GM23338 (cell line): ENCODE measurements at regions not wholly inside any gene's neighbourhood (a gene's known extent, or its start where the extent isn't known, plus 50 kb on each side); places are given as distances from the start of the nearest gene placed in this dataset.

ENCODE experiments used
- ATAC-seq: fragments of 200-7000 bp; cut with Tn5 transposase; 3 replicates; pipeline ENCODE4 v1.9.1; 2020
- DNase-seq: peaks from one replicate; pipeline ENCODE4 v3.0.0-alpha.2; 2015; ENCODE audit warnings: low spot score
- H2AFZ ChIP-seq: fragments of 200-600 bp; sonication (generic); 2 replicates; pipeline ENCODE4 v1.8.0; 2016; ENCODE audit warnings: antibody characterized with exemption, mild to moderate bottlenecking, moderate library complexity
- H3F3A ChIP-seq: fragments of 200-600 bp; sonication (generic); replicated peaks from 2 replicates; pipeline ENCODE4 v1.8.0; 2017; ENCODE audit warnings: antibody characterized with exemption, mixed run types, low read depth
- H3K27ac ChIP-seq: fragments of 200-600 bp; sonication (generic); 2 replicates; pipeline ENCODE4 v1.6.1; 2016; ENCODE audit warnings: low read depth
- H3K27me3 ChIP-seq: fragments of 200-600 bp; sonication (generic); 2 replicates; pipeline ENCODE4 v1.8.0; 2016; ENCODE audit warnings: mild to moderate bottlenecking, mixed run types, moderate library complexity; ENCODE audit not compliant: insufficient read depth
- H3K36me3 ChIP-seq: fragments of 200-600 bp; sonication (generic); 2 replicates; pipeline ENCODE4 v1.8.0; 2016; ENCODE audit warnings: mild to moderate bottlenecking; ENCODE audit not compliant: insufficient read depth
- H3K4me1 ChIP-seq: fragments of 200-600 bp; sonication (generic); 2 replicates; pipeline ENCODE4 v1.8.0; 2016; ENCODE audit warnings: mild to moderate bottlenecking, moderate library complexity; ENCODE audit not compliant: insufficient read depth
- H3K4me2 ChIP-seq: fragments of 200-600 bp; sonication (generic); 2 replicates; pipeline ENCODE4 v1.7.1; 2017; ENCODE audit warnings: mixed run types
- H3K4me3 ChIP-seq: fragments of 200-600 bp; sonication (generic); 2 replicates; pipeline ENCODE4 v1.6.1; 2016; ENCODE audit warnings: mixed run types
- H3K79me2 ChIP-seq: fragments of 200-600 bp; sonication (generic); replicated peaks from 2 replicates; pipeline ENCODE4 v1.8.0; 2017; ENCODE audit warnings: mild to moderate bottlenecking; ENCODE audit not compliant: insufficient read depth
- H3K9me2 ChIP-seq: fragments of 200-600 bp; sonication (generic); 2 replicates; pipeline ENCODE4 v1.8.0; 2017; ENCODE audit not compliant: insufficient read depth
- H4K20me1 ChIP-seq: fragments of 200-600 bp; sonication (generic); replicated peaks from 2 replicates; pipeline ENCODE4 v1.8.0; 2017; ENCODE audit warnings: mild to moderate bottlenecking; ENCODE audit not compliant: insufficient read depth
- H3K27ac Mint-ChIP-seq: 2 replicates; pipeline ENCODE4 v1.8.0; 2020; ENCODE audit warnings: inconsistent platforms, mild to moderate bottlenecking, moderate library complexity, mixed read lengths
- H3K27me3 Mint-ChIP-seq: 3 replicates; pipeline ENCODE4 v1.8.0; 2022; ENCODE audit warnings: low read depth, mild to moderate bottlenecking, moderate library complexity, mixed read lengths, inconsistent platforms; ENCODE audit not compliant: insufficient read depth, poor library complexity
- H3K36me3 Mint-ChIP-seq: 3 replicates; pipeline ENCODE4 v1.8.0; 2021; ENCODE audit warnings: low read depth, mild to moderate bottlenecking, inconsistent platforms, moderate library complexity, mixed read lengths
- H3K4me1 Mint-ChIP-seq: 3 replicates; pipeline ENCODE4 v1.8.0; 2020; ENCODE audit warnings: mild to moderate bottlenecking, inconsistent platforms, mixed read lengths
- H3K4me3 Mint-ChIP-seq: 3 replicates; pipeline ENCODE4 v1.8.0; 2021; ENCODE audit warnings: moderate library complexity, mild to moderate bottlenecking, inconsistent platforms, mixed read lengths
- H3K9me3 Mint-ChIP-seq: 3 replicates; pipeline ENCODE4 v1.8.0; 2020; ENCODE audit warnings: moderate library complexity, mild to moderate bottlenecking, inconsistent platforms, mixed read lengths
- EZH2 ChIP-seq: fragments of 200-600 bp; sonication (generic); IDR thresholded peaks from one replicate; pipeline ENCODE4 v1.8.0; 2017; ENCODE audit warnings: antibody characterized with exemption, mild to moderate bottlenecking, low read depth; ENCODE audit not compliant: unreplicated experiment
- JUNB ChIP-seq: IDR thresholded peaks from one replicate; pipeline ENCODE4 v1.6.1; 2016; ENCODE audit warnings: antibody characterized with exemption; ENCODE audit not compliant: unreplicated experiment
- REST ChIP-seq: IDR thresholded peaks from one replicate; pipeline ENCODE4 v1.6.1; 2018; ENCODE audit warnings: antibody characterized with exemption; ENCODE audit not compliant: unreplicated experiment
- ZNF331 ChIP-seq: fragments of 250-450 bp; sonication (Bioruptor Pico); IDR thresholded peaks from 2 replicates; pipeline ENCODE4 v1.5.0; 2020; ENCODE audit warnings: low read depth, mild to moderate bottlenecking, moderate library complexity

GRCh38 chr10:42491001-42491592, 147.3 kb downstream of the ZNF33B start (continued):
- TF ChIP-seq REST: no peak
- no peak for TF ChIP-seq ZNF331 (CRISPR knock-in tag)

GRCh38 chr10:42490368-42490767, 148.0 kb downstream of the ZNF33B start:
- Histone ChIP-seq H3K27me3 (no peaks in the 10 kb centered on the region), H4K20me1 (no peaks in the 10 kb centered on the region), H2AFZ (no peak overlapping the region), H3K9me2 (no peaks in the 10 kb centered on the region), H3K4me3 (no peak overlapping the region), H3K27ac (no peak overlapping the region), H3K79me2 (no peaks in the 10 kb centered on the region), H3K36me3 (no peaks in the 10 kb centered on the region), H3K4me1 (no peaks in the 10 kb centered on the region), H3K4me2 (no peak overlapping the region), H3F3A (no peaks in the 10 kb centered on the region)
- Mint-ChIP-seq H3K4me3 (no peak overlapping the region), H3K27ac (no peak overlapping the region), H3K4me1 (no peaks in the 10 kb centered on the region), H3K27me3 (peaks cover 3% of the 10 kb centered on the region), H3K9me3 (peaks cover 100% of the 10 kb centered on the region), H3K36me3 (peaks cover 32% of the 10 kb centered on the region)
- TF ChIP-seq REST: no peak
- DNase-seq: no peak
- ATAC-seq: no peak

GRCh38 chr10:42488416-42488815, 150.0 kb downstream of the ZNF33B start:
- no peak overlapping the region for H3K27ac Mint-ChIP-seq
- peaks cover 3% of the 10 kb centered on the region for H3K27me3 Mint-ChIP-seq
- ATAC-seq (no peak), DNase-seq (no peak)
- Histone ChIP-seq H3K4me2 (no peak overlapping the region), H4K20me1 (no peaks in the 10 kb centered on the region), H3F3A (no peaks in the 10 kb centered on the region), H3K4me1 (no peaks in the 10 kb centered on the region), H3K9me2 (no peaks in the 10 kb centered on the region), H3K27ac (no peak overlapping the region), H3K27me3 (no peaks in the 10 kb centered on the region), H3K79me2 (no peaks in the 10 kb centered on the region), H3K36me3 (no peaks in the 10 kb centered on the region), H2AFZ (no peak overlapping the region), H3K4me3 (no peak overlapping the region)
- H3K4me1 Mint-ChIP-seq: no peaks in the 10 kb centered on the region
- peaks cover 98% of the 10 kb centered on the region for H3K9me3 Mint-ChIP-seq
- peaks cover 33% of the 10 kb centered on the region for H3K36me3 Mint-ChIP-seq
- H3K4me3 Mint-ChIP-seq: no peak overlapping the region
- TF ChIP-seq EZH2 (no peak), JUNB (no peak), REST (no peak)
